HG02885 (cell line): ENCODE measurements at regions not wholly inside any gene's neighbourhood (a gene's known extent, or its start where the extent isn't known, plus 50 kb on each side); places are given as distances from the start of the nearest gene placed in this dataset.

Experiments
- ATAC-seq: cut with Tn5 transposase; IDR thresholded peaks from one replicate; pipeline ENCODE4 v1.9.1; 2021; ENCODE audit warnings: mild to moderate bottlenecking; ENCODE audit not compliant: unreplicated experiment, poor library complexity

DNA sequence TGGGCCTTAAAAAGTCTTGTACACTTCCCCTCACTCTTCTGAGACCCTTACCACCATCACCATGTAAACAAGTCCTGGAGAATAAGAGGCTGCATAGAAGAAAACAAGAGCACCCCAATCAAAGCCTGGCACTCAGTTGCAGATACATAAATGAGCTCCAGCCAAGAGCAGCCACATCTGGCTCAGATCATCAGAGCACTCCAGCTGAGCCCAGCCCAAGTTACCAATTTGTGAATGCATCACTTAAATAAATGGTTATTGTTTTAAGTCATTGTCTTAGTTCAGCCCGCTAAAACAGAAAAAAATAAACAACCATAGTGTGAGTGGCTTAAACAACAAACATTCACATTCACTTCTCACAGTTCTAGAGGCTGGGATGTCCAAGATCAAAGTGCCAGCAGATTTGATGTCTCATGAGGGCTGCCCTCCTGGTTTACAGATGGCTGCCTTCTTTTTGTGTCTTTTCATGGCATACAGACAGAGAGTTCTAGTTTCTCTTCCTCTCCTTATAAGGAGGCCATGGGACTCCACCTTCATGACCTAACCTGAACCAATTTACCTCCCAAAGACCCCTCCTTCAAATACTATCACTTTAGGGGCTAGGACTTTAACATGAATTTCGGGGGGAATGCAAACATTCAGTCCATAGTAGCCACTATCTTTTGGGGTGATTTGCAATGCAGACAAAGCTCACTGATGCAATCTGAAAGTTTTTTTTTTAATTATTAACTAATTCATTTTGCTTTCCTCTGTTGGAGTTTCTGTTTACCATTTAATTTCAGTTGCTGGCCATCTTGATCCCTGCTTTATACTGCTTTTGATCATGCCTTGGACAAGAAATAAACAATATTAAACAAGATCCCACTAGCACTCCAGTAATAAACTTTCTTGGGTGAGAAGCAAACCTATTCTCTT, 187.5 kb upstream of the ACVR2A start:
- no peak for ATAC-seq

DNA sequence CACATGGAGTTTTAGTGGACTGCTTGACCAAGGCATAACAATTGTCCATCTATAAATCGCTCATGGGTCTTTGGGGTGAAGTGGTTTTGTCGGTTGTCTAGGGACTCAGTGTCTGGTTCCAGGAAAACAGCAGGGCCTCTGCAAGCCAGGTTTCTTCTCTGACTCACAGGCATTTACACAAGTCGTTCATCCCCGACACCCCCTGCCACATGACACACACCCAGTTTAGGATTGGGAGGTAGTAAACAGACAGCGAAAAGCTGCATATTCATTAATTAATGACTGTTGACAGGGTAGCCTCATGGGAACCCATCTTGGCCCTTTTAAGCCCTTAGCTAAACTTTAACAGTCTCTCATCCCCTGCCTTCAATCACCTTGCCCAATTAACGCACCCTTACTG, 194.8 kb upstream of the ACVR2A start:
- no peak for ATAC-seq

DNA sequence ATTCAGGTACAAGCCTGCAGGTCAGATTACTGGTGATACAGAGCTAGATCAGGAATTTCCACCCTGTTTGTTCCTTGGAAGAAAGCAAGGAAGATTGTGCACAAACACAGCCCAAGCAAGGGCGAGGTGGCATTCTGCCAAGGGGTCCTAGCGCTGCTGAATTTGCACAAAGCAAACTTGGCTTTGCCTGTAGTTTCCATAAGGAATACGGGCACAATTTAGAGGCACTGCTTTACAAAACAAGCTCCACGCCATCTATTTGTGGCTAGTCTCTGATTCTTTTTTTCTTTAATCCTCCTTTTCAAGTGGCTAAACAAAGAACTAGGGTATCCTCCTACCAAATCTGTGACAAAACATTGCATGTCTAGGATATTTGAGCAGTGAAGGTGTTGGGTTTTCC, 195.5 kb upstream of the ACVR2A start:
- ATAC-seq = no peak

DNA sequence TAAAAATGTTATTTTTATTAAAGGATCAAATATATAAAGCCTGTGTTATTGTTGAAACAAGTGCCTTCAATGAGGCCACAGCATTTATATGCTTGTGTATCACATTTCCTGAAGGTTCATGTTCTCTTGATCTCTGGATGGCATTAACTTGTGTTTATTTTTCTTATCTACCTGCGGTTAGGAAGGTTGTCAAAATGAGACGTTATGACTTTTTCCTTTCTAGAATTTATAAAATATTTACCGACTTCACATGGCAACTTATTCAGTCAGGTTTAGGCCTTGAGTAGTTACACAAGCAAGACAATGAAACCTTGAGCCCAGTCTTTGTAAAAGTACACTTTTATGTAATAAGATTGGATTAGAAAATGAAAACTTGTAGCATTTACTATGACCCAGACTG, 196.4 kb upstream of the ACVR2A start:
- no peak for ATAC-seq

DNA sequence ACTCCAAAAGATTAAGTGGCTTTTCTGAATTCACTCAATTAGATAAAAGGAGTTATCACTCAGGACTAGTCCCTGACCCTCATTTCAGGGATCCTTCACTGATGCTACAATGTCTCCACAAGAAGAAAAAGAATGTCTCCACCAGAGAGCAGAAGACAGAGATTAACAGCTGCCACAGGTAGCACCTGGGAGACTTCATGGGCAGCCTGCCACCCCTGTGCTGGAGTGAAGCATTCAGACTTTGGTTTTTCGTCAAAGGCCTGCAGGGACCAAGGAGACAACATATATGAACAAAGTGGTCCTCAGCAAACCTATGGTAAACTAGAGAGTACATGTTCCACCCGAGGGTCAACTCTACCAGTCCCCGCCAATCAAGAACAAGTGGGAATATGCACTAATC, 197.0 kb upstream of the ACVR2A start:
- no peak for ATAC-seq

DNA sequence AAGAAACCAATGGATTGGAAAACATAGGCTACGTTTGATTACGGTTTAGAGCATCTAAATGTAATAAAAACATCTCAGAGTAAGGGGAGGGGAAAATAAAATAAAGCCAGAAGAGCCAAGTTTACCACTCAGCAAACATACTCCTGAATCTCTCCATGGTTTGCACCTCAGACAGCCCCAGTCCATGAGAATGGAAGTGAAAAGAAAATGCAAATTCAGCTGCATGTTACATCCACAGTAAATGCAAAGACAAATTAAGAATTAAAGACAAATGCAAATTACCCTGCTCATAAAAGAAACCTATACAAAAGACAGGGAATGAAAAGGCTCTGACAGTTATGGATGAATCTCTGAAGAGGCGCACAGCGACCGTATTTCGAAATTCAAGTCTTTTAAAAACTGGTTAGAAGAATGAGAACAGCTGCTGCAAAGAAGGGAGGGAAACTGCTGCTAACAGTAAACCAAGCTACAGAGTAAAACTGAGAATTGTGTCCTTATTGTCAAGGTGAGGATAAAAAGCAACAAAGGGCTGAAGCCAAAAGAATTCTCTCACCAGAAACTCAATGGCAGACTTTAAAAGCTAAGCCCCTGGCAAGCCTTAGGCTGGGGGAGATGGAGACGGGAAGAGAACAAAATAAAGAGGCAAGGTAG, 197.9 kb upstream of the ACVR2A start:
- ATAC-seq = no peak

DNA sequence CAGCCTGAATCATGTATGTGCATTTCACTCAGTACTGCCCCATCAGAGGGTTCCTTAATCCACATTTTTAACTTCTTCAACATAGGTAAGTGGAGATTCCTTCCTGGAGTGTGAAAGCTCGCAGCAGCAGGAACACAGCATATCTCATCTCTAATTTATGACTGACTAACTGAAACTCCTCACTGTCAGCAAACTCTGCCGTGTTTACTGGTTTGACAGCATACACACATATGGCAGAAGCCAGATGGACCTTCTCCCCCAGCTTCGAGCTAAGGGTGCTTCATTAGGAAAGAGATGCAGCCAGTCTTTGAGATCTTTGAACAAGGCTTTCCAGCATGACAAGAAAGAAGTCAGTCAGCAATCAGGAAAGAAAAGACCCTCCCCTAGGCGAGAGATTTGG, 200.3 kb upstream of the ACVR2A start:
- ATAC-seq = no peak

DNA sequence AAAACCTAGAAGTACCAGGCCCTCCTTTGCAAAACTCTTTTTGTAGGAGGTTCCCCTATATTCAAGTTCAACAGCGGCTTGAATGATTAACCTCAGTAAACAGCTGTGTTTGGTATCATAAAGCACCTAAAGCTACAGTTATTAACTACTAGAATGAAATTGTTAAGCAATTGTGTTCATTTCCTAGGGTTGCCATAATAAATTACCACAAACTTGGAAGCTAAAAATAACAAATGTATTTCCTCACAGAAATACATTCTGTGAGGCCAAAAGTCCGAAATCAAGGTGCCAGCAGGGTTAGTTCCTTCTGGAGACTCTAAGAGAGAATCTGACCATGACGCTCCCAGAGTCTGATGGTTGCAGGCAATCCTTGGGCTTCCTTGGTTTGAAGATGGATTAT, 202.1 kb upstream of the ACVR2A start:
- ATAC-seq = no peak

DNA sequence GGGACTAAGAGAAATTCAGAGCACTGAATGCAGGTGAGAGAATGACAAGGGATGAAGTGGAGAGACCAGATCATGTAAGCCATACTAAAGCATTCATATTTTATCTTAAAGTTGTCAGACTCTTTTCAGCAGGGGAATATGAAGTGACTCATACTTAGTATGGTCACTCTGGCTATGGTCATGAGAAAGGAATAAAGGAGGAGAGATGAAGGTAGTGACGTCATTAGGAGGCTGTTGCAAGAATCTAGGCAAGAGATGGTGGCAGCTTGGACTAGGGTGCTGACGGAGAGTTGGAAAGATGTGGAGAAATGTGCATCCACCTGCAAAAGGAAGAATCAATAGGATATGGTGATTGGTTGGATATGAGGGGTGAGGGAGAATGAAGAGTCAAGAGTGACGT, 203.2 kb upstream of the ACVR2A start:
- ATAC-seq = no peak

DNA sequence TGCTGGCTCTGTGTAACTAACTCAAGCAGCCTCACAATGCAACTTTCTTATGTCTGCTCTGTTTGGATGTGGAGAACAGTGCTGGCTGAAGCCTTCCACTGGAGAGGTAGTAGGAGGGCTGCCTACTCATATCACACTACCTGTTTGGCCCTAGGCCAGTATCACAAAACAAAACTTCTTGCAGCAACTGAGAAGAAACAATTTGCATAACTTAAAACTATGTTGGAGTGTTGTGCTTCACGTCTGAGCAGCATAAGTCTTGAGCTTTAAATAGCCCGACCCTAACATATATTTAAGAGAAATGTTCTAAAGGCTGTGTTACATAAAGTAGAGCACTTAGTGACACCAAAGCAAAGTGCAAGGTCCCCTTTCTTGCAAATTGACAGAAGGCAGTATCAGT, 204.9 kb upstream of the ACVR2A start:
- peak; percentile 82 for ATAC-seq

DNA sequence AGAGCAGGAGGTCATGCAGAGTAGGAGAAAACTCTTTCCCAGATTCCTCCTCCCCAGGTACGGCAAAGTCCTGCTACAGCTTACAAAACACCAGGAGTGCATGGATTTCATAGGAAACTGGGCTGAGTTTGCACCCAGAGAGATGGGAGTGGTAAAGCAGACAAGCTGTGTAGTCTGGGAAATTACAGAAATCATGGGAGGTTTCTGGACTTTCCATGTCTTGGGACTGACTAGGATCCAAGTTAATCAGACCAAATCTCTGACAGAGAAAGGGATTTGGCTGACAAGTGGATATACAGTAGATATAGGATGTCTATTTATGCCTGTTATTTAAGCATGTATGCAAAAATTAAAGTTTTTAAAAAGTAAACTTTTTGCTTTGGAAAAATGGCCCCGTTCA, 205.4 kb upstream of the ACVR2A start:
- no peak for ATAC-seq

DNA sequence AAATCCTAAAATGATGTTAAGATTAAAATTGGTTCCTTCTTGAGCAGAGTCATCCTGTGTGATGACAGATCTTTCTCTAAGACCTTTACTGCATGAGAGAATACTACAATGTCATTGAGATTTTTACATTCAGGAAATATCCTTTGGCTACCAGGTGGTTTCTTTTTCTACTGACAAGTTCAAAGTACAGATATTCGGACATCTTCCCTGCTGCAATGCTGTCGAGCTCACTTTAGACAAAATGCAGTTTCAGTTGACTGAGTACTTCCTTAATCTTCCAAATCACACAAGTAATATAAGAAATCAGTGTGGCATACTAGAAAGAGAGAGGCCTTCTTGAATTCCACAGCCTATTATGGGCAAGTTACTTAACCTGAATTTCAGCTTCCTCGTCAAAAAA, 207.9 kb upstream of the ACVR2A start:
- no peak for ATAC-seq

DNA sequence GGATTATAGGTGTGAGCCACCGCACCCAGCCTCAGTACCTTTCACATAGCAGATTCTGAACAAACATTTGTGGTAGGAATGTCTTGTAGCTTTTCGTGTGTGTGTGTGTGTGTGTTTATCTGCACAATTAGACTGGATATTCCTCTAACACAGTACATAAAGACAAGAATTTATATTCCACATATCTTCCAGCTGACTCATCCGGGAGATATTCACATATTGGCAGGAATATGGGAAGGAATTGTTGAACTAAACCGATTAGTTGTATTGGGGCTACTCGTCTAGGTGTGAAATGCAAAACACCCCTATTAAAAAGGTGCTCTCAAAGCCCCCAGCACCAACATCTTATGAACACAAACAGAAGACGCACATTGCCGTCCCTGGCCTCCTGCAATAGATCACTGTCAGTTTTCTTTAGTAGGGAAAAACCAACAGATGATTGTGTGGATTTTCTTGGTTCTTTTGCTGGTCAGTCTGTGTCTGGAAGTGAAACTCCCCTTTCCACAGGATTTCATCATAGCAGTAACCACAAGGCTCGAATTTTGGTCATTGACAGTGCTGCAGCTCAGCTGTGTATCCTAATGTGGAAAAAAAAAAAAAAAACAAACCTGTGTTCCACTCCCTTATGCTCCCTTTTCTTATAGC, 208.5 kb upstream of the ACVR2A start:
- ATAC-seq = no peak

DNA sequence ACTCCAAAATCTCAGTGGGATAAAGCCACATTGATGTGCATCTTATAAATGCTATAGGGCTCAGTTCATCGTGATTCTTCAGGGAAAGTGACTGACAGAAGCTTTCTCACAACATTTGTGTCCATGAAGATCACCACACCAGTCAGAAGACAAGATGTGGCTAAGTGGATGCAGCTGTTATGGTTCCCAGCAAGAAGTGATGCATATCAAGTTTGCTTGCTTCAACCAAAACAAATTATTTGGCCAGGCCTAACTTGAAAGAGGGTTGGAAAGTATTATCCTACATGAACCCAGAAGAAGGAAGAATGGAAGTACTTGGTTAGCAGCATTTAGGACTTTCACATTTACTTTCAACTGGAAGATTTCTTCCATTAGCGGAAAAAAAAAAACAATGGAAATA, 210.0 kb upstream of the ACVR2A start:
- ATAC-seq = no peak

DNA sequence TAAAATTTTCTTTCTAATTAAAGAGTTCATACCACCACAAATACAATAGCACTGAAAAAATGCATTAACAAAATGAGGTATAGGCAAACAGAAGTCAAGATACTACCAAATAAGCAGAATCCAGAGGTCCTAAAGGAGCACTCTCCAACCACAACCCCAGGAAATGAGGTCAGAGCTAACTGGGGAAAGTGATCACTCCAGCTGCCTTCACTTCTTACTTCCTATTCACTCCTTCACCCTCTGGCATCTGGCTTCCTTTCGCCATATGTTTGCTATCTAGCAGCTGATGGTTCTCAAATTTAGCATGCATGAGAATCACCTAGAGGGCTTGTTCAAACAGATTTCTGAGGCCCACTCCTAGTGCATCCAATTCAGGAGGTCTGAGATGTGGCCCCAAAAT, 212.6 kb upstream of the ACVR2A start:
- ATAC-seq = no peak

DNA sequence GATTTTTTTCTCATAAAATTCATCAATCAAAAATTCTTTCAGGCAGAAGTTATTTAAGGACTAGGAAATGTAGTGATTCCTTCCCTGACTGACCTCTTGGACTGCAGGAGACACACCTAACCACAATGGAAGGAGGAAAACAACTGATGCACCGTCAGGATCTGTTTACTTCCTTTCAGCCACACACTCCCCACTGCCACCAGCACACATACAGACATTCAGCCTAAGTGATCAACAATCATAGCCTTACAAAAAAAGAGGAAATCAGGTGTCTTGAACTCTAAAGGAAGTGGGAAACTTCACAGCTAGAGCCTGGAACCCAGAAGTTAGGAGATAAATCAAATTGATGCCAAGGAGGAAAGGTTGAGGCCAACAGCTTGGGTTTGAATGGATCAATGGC, 213.5 kb upstream of the ACVR2A start:
- ATAC-seq = no peak

DNA sequence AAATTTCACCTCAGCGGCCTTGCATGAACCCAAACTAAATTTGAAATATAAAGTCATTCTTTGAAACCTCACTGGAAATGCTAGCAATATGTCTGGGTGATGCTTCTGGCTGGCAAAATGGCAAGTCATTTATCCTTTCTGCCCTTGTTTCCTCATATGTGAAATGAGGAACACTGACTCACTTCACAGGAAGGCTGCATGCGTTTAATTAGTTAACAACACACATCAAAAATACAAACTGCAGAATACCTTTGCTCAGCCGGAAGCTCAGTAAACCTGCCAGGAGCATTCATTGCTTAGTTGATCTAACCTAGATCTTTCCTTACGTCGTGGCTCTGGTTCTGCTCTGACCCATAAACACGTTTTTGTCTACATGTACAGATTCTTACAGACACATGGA, 214.2 kb upstream of the ACVR2A start:
- no peak for ATAC-seq

DNA sequence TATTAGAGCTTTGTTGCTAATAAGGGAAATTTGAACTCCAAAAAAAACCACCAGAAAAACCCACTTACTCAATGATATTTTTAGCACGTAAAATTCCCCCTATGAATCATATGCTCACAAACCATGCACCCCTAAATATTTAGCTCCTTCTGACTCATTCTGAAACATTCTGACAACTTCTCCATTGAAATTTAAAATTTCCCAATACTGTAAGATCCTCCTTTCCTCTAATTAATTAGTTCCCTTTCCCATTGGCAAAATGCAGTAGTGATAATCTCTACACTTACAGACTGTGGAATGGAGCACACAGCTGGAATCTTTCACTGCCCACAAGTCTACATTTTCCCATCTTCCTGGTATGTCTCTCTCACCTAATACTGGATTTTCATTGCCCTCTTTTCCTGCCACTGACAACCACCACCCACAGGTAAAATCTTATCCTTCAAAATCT, 215.8 kb upstream of the ACVR2A start:
- peak; percentile 64 for ATAC-seq

DNA sequence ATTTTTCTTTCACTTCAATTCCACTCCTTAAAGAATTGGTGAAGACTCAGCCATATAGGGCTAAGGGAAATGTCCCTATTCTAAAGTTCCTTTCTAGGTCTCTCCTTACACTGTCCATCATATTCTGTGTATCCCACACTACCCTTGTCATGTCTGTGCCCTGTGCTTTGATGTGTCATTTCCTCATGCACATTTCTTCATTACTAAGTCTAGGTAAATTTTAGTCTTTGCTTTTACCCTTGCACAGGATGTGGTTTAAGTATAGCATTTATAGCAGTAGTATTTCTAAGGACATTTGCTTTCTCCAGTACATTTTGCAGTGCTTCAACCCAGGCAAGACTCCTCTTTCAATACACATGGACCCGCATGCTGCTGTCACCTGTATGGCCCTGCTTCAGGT, 221.5 kb upstream of the ACVR2A start:
- peak; percentile 97 for ATAC-seq

DNA sequence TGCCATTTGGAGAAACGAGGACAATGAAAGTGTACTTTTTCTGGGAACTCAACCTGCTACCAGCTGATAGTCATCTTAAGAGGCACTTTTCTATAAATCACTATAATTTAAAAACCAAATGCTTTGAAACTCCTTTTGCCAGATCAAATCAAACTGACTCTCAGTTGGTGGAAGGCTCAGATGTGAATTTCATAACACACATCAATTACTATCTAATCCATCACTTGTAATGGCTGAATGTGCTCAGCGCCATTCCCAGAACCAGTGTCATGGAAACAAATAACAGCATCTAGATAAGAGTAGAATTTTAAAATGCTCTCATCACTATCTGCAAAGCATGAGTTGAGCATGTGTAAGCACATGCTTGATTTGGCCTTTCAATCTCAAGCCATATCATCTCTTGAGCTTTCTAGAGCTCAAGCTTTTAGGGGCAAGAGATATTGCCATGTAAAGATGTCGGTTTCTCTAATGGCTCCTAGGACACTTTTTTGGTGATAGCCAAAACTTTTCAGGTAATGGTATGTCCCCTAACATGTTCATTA, 223.1 kb upstream of the ACVR2A start:
- ATAC-seq = no peak

DNA sequence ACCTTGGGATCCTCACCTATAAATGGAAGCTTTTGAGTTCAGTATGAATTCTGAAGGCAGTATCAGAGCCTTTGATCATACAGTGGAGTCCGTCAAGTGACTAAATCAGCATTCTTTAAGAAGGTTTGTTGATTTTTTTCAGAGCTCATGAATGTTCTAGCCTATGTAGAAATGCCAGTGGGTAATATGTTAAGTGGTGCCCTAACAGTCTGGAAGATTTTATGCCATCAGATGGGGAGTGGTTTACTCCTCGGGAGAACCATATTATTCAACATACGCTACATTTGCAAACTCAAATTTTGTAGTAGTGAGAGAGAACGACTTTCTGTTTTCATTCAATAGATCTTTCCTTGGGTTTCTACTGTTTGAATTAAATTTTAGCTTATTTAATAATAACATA, 225.0 kb upstream of the ACVR2A start:
- no peak for ATAC-seq
